NT2/D1 (cell line): ENCODE measurements at regions not wholly inside any gene's neighbourhood (a gene's known extent, or its start where the extent isn't known, plus 50 kb on each side); places are given as distances from the start of the nearest gene placed in this dataset.

ENCODE experiments used
- SUZ12 ChIP-seq: IDR thresholded peaks from 2 replicates; pipeline ENCODE4 v1.6.1; 2011; ENCODE audit not compliant: insufficient read length, insufficient read depth; ENCODE audit errors: extremely low read depth
- YY1 ChIP-seq: IDR thresholded peaks from 2 replicates; pipeline ENCODE4 v1.6.1; 2011; ENCODE audit not compliant: insufficient read length, insufficient read depth

GRCh38 chr2:136538489-136538888, 226.9 kb upstream of the THSD7B start:
- TF ChIP-seq YY1 (no peak), SUZ12 (no peak)
